H9 (cell line): ENCODE measurements at regions not wholly inside any gene's neighbourhood (a gene's known extent, or its start where the extent isn't known, plus 50 kb on each side); places are given as distances from the start of the nearest gene placed in this dataset.

ENCODE experiments used
- DNase-seq: peaks from one replicate; pipeline ENCODE4 v3.0.0-alpha.2; 2017
- H2AFZ ChIP-seq: one replicate; pipeline ENCODE4 v1.6.1; 2013; ENCODE audit warnings: mild to moderate bottlenecking, low read length, control low read depth, moderate library complexity
- H2AK5ac ChIP-seq: 2 replicates; pipeline ENCODE4 v1.6.1; 2013; ENCODE audit warnings: low read length, control low read depth, mixed read lengths; ENCODE audit not compliant: insufficient read length
- H2BK120ac ChIP-seq: one replicate; pipeline ENCODE4 v1.6.1; 2013; ENCODE audit warnings: low read depth, mild to moderate bottlenecking, low read length, control low read depth, inconsistent platforms; ENCODE audit not compliant: poor library complexity, severe bottlenecking
- H2BK12ac ChIP-seq: 2 replicates; pipeline ENCODE4 v1.6.1; 2013; ENCODE audit warnings: low read length, control low read depth, mixed read lengths, low read depth; ENCODE audit not compliant: insufficient read length
- H2BK15ac ChIP-seq: 2 replicates; pipeline ENCODE4 v1.6.1; 2013; ENCODE audit warnings: low read depth, low read length, control low read depth
- H2BK20ac ChIP-seq: one replicate; pipeline ENCODE4 v1.6.1; 2013; ENCODE audit warnings: low read depth, mild to moderate bottlenecking, low read length, control low read depth, inconsistent platforms; ENCODE audit not compliant: poor library complexity, severe bottlenecking
- H2BK5ac ChIP-seq: 2 replicates; pipeline ENCODE4 v1.6.1; 2013; ENCODE audit warnings: low read length, control low read depth, mixed read lengths; ENCODE audit not compliant: insufficient read length
- H3K14ac ChIP-seq: 2 replicates; pipeline ENCODE4 v1.6.1; 2013; ENCODE audit warnings: low read length, control low read depth; ENCODE audit not compliant: insufficient read depth
- H3K18ac ChIP-seq: 2 replicates; pipeline ENCODE4 v1.6.1; 2013; ENCODE audit warnings: low read depth, mild to moderate bottlenecking, mixed read lengths, low read length, control low read depth; ENCODE audit not compliant: insufficient read length
- H3K23ac ChIP-seq: 2 replicates; pipeline ENCODE4 v1.6.1; 2013; ENCODE audit warnings: low read length, control low read depth, mixed read lengths, low read depth; ENCODE audit not compliant: insufficient read length
- H3K23me2 ChIP-seq: 2 replicates; pipeline ENCODE4 v1.6.1; 2013; ENCODE audit warnings: low read depth, mild to moderate bottlenecking, mixed read lengths, low read length, control low read depth; ENCODE audit not compliant: insufficient read length, poor library complexity, severe bottlenecking
- H3K27ac ChIP-seq: 2 replicates; pipeline ENCODE4 v1.5.1; 2013; ENCODE audit warnings: low read length, control low read depth, mixed read lengths, low read depth; ENCODE audit not compliant: insufficient read length
- H3K27me3 ChIP-seq: 2 replicates; pipeline ENCODE4 v1.6.1; 2013; ENCODE audit warnings: low read length, control low read depth, inconsistent platforms; ENCODE audit not compliant: insufficient read depth
- H3K4ac ChIP-seq: 2 replicates; pipeline ENCODE4 v1.6.1; 2013; ENCODE audit warnings: low read depth, mild to moderate bottlenecking, control low read depth, inconsistent platforms, low read length, moderate library complexity
- H3K4me1 ChIP-seq: 2 replicates; pipeline ENCODE4 v1.6.1; 2013; ENCODE audit warnings: low read length, control low read depth, inconsistent platforms; ENCODE audit not compliant: insufficient read depth
- H3K4me2 ChIP-seq: 2 replicates; pipeline ENCODE4 v1.6.1; 2013; ENCODE audit warnings: low read length, control low read depth, mixed read lengths; ENCODE audit not compliant: insufficient read length, insufficient read depth
- H3K56ac ChIP-seq: 2 replicates; pipeline ENCODE4 v1.6.1; 2013; ENCODE audit warnings: low read depth, mild to moderate bottlenecking, mixed read lengths, low read length, control low read depth; ENCODE audit not compliant: insufficient read length
- H3K79me1 ChIP-seq: 2 replicates; pipeline ENCODE4 v1.6.1; 2013; ENCODE audit warnings: low read depth, mild to moderate bottlenecking, moderate library complexity, low read length, control low read depth, inconsistent platforms; ENCODE audit not compliant: insufficient read depth, poor library complexity, severe bottlenecking
- H3K79me2 ChIP-seq: 2 replicates; pipeline ENCODE4 v1.6.1; 2013; ENCODE audit warnings: low read length, control low read depth, inconsistent platforms; ENCODE audit not compliant: insufficient read depth
- H3K9ac ChIP-seq: 2 replicates; pipeline ENCODE4 v1.6.1; 2013; ENCODE audit warnings: low read length, control low read depth, mixed read lengths; ENCODE audit not compliant: insufficient read length; ENCODE audit errors: extremely low read depth
- H3K9me3 ChIP-seq: one replicate; pipeline ENCODE4 v1.6.1; 2013; ENCODE audit warnings: low read depth, low read length, inconsistent platforms; ENCODE audit not compliant: control insufficient read depth
- H3T11ph ChIP-seq: one replicate; pipeline ENCODE4 v1.6.1; 2013; ENCODE audit warnings: mild to moderate bottlenecking, low read length, control low read depth, inconsistent platforms
- H4K20me1 ChIP-seq: one replicate; pipeline ENCODE4 v1.6.1; 2013; ENCODE audit not compliant: control insufficient read depth, insufficient read length, insufficient read depth
- H4K5ac ChIP-seq: 2 replicates; pipeline ENCODE4 v1.6.1; 2013; ENCODE audit warnings: low read depth, mild to moderate bottlenecking, mixed read lengths, low read length, control low read depth; ENCODE audit not compliant: insufficient read length
- H4K8ac ChIP-seq: replicated peaks from 2 replicates; pipeline ENCODE4 v1.6.1; 2013; ENCODE audit warnings: low read length, control low read depth, mixed read lengths, low read depth; ENCODE audit not compliant: insufficient read length
- H4K91ac ChIP-seq: 2 replicates; pipeline ENCODE4 v1.6.1; 2013; ENCODE audit warnings: low read depth, mild to moderate bottlenecking, moderate library complexity, mixed read lengths, low read length, control low read depth; ENCODE audit not compliant: insufficient read length
- H3K27ac Mint-ChIP-seq, 3 experiments: 2 replicates in 2 of 3; 3 replicates in 1 of 3; pipeline ENCODE4 v1.8.0; 2020 to 2021; ENCODE audit warnings: mixed read lengths in 3 of 3, mild to moderate bottlenecking in 1 of 3, moderate library complexity in 1 of 3
- H3K27me3 Mint-ChIP-seq: 2 replicates; pipeline ENCODE4 v1.8.0; 2021; ENCODE audit warnings: low read depth, mild to moderate bottlenecking, moderate library complexity, mixed read lengths
- H3K36me3 Mint-ChIP-seq, 3 experiments: 2 replicates in 2 of 3; 3 replicates in 1 of 3; pipeline ENCODE4 v1.8.0; 2020 to 2021; ENCODE audit warnings: low read depth in 3 of 3, mixed read lengths in 3 of 3; ENCODE audit not compliant: insufficient read depth in 1 of 3
- H3K4me1 Mint-ChIP-seq, 2 experiments: 2 replicates each; pipeline ENCODE4 v1.8.0; 2020; ENCODE audit warnings: mixed read lengths in 2 of 2
- H3K4me3 Mint-ChIP-seq, 2 experiments: 2 replicates in 1 of 2; 3 replicates in 1 of 2; pipeline ENCODE4 v1.8.0; 2020 to 2021; ENCODE audit warnings: mild to moderate bottlenecking in 2 of 2, mixed read lengths in 2 of 2, moderate library complexity in 1 of 2
- H3K9me3 Mint-ChIP-seq, 2 experiments: 2 replicates in 1 of 2; 3 replicates in 1 of 2; pipeline ENCODE4 v1.8.0; 2020; ENCODE audit warnings: mild to moderate bottlenecking in 2 of 2, mixed read lengths in 2 of 2, moderate library complexity in 1 of 2
- WGBS: extraction: QIAGEN DNeasy Blood & Tissue Kit; methylation state at CpG from one replicate; pipeline ENCODE4 v1.1.7; 2013; ENCODE audit warnings: missing lambda C conversion rate, low lambda C conversion rate, mixed read lengths; ENCODE audit not compliant: insufficient read length; ENCODE audit errors: extremely low coverage; 5-methylcytosine and 5-hydroxymethylcytosine counted together
- TF ChIP-seq, protein P1 (sequence below): fragments of 200-600 bp; sonication (generic); conservative IDR thresholded peaks from 3 replicates; pipeline ENCODE4 v1.8.0; 2021; ENCODE audit warnings: antibody characterized with exemption, mild to moderate bottlenecking

DNA sequence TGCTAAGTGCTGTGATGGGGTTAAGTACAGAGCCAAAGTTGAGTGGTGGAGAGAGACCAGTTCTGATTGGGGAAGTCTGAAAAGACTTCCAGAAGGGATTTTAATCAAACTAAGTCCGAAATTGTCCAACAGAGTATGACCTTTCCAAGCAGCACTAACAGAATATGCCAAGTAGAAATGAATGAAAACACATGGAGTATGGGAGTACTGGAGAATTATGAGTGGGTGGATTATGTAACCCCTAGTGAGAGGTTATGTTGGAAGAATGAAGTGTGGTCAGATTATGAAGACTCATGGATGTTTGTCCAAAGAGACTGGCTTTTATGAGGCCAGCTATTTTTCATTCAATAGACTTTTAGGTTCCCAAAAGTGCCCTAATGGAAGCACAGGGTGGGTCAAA, 94.0 kb upstream of the PLEKHA5 start:
- DNase-seq = no peak

More for the DNA sequence above, 94.0 kb upstream of the PLEKHA5 start:
- Histone ChIP-seq H3K9me3 (peaks cover 16% of the 10 kb centered on the region), H3K56ac (no peak overlapping the region), H3K4ac (no peak overlapping the region), H3K27ac (no peak overlapping the region), H3K14ac (no peak overlapping the region), H3K79me1 (no peaks in the 10 kb centered on the region), H3K23me2 (no peaks in the 10 kb centered on the region), H4K91ac (no peak overlapping the region), H3K27me3 (no peaks in the 10 kb centered on the region), H2AFZ (no peak overlapping the region), H3K4me1 (no peaks in the 10 kb centered on the region), H4K20me1 (no peaks in the 10 kb centered on the region), H3K23ac (no peak overlapping the region), H2BK12ac (no peak overlapping the region), H3K79me2 (no peaks in the 10 kb centered on the region), H4K5ac (no peak overlapping the region), H3T11ph (no peak overlapping the region), H2BK20ac (no peak overlapping the region), H4K8ac (no peak overlapping the region), H2BK120ac (no peak overlapping the region), H2BK15ac (no peak overlapping the region), H3K18ac (no peak overlapping the region), H2AK5ac (no peak overlapping the region), H3K4me2 (no peak overlapping the region), H2BK5ac (no peak overlapping the region), H3K9ac (no peak overlapping the region)
- H3K9me3 Mint-ChIP-seq = peaks cover 31 to 35% of the 10 kb centered on the region in 2 experiments
- WGBS = no CpG with 5 or more reads among the region's 1 CpG
- H3K36me3 Mint-ChIP-seq = peaks cover 26 to 40% (median 32%) of the 10 kb centered on the region in 3 experiments
- H3K4me1 Mint-ChIP-seq = peaks cover 2% of the 10 kb centered on the region in 2 experiments; a peak in 1 of 4 replicates
- H3K27ac Mint-ChIP-seq = no peak overlapping the region
- H3K4me3 Mint-ChIP-seq = no peak overlapping the region
- TF ChIP-seq, protein P1, sequence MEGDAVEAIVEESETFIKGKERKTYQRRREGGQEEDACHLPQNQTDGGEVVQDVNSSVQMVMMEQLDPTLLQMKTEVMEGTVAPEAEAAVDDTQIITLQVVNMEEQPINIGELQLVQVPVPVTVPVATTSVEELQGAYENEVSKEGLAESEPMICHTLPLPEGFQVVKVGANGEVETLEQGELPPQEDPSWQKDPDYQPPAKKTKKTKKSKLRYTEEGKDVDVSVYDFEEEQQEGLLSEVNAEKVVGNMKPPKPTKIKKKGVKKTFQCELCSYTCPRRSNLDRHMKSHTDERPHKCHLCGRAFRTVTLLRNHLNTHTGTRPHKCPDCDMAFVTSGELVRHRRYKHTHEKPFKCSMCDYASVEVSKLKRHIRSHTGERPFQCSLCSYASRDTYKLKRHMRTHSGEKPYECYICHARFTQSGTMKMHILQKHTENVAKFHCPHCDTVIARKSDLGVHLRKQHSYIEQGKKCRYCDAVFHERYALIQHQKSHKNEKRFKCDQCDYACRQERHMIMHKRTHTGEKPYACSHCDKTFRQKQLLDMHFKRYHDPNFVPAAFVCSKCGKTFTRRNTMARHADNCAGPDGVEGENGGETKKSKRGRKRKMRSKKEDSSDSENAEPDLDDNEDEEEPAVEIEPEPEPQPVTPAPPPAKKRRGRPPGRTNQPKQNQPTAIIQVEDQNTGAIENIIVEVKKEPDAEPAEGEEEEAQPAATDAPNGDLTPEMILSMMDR = no peak
- peaks cover 2% of the 10 kb centered on the region; the same call in 1 of the 2 replicates for H3K27me3 Mint-ChIP-seq
